ENCODE measurements at regions not wholly inside any gene's neighbourhood (a gene's known extent, or its start where the extent isn't known, plus 50 kb on each side); places are given as distances from the start of the nearest gene placed in this dataset.

- Histone ChIP-seq H3K4me1 (ENCODE audit: control insufficient read depth, insufficient read depth, low read length) (peaks cover 1% of the 10 kb centered on the region), H3K27ac (ENCODE audit: low read length) (no peak overlapping the region), H3K27me3 (ENCODE audit: control insufficient read depth, insufficient read depth) (no peaks in the 10 kb centered on the region), H3K4me3 (ENCODE audit: low read length) (no peak overlapping the region), H3K9me3 (ENCODE audit: control insufficient read depth, low read length) (no peaks in the 10 kb centered on the region)
- WGBS: 69% methylated on average over 2 of the region's 2 CpGs
- ATAC-seq (no peak), DNase-seq (no peak)
- intact Hi-C loops (cut with DNase I): no loop called here
Observed at GRCh38 chr16:65548470-65548869, 426.6 kb upstream of the CDH11 start.

GRCh38 chr16:65547772-65548446, 426.0 kb upstream of the CDH11 start:
- no peak overlapping the region for H3K4me3 ChIP-seq (ENCODE audit: low read length)
- H3K9me3 ChIP-seq (ENCODE audit: control insufficient read depth, low read length): no peaks in the 10 kb centered on the region
- ATAC-seq: peak; percentile 28 to 32
- intact Hi-C loops (cut with DNase I): no loop called here
- no peak for DNase-seq
- H3K4me1 ChIP-seq (ENCODE audit: control insufficient read depth, insufficient read depth, low read length): peaks cover 1% of the 10 kb centered on the region
- no peaks in the 10 kb centered on the region for H3K27me3 ChIP-seq (ENCODE audit: control insufficient read depth, insufficient read depth)
- WGBS: 28% methylated on average over 7 of the region's 7 CpGs
- no peak overlapping the region for H3K27ac ChIP-seq (ENCODE audit: low read length)

DNA sequence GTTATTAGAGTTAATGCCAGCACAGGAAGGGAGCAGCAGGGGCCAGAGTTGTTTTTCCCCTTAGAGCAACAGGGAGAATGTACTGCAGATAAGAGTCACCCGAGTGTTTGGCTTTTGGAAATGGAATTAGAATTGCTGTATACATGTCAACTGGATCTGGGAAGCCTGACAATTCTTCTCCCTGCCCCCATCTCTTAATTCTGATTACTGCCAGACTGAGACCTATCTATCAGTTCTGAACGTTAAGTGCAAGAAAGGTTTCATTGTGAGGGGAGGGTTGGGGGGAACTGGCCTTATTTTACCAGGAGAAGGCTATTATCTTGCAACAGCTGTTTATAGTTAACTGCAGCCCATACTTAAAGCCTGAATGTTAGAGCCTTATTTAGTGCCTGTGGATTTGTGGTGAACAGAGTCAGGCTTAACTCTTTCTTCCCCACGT, 424.5 kb upstream of the CDH11 start:
- WGBS: 4% methylated on average over 3 of the region's 3 CpGs

DNA sequence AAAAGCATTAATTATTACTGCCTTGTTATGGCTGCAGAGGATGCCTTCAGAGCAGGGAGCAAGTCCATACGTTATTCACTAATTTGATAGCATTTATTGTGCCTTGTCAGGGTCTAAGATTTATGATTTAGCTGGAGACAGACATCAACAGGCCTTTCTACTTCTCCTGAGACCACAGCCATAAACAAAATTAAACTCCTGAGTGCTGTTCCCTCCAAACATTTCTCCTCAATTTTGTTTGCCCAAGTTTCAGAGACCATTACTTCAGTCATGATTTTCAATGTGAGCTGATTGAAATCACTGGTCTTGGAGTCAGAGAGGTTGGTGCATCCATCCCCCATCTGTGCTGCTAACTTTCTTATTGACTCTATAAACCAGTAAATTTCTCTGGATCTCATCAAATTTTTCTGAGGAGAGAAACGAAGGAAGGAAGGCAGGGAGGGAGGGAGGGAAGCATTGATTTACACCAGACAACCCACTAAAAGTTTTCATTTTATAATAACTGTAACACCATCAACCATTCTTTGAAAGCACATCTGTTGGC, 423.6 kb upstream of the CDH11 start:
- 68% methylated on average over 2 of the region's 2 CpGs for WGBS
- no peak for DNase-seq
- Histone ChIP-seq H3K27ac (ENCODE audit: low read length) (no peak overlapping the region), H3K9me3 (ENCODE audit: control insufficient read depth, low read length) (no peaks in the 10 kb centered on the region), H3K4me1 (ENCODE audit: control insufficient read depth, insufficient read depth, low read length) (peaks cover 1% of the 10 kb centered on the region), H3K4me3 (ENCODE audit: low read length) (no peak overlapping the region), H3K27me3 (ENCODE audit: control insufficient read depth, insufficient read depth) (no peaks in the 10 kb centered on the region)
- no peak for ATAC-seq
- intact Hi-C loops (cut with DNase I): no loop called here

More for the DNA sequence above, 424.5 kb upstream of the CDH11 start:
- peaks cover 1% of the 10 kb centered on the region for H3K4me1 ChIP-seq (ENCODE audit: control insufficient read depth, insufficient read depth, low read length)
- H3K9me3 ChIP-seq (ENCODE audit: control insufficient read depth, low read length): no peaks in the 10 kb centered on the region
- no peak for DNase-seq
- H3K27me3 ChIP-seq (ENCODE audit: control insufficient read depth, insufficient read depth): no peaks in the 10 kb centered on the region
- H3K4me3 ChIP-seq (ENCODE audit: low read length): no peak overlapping the region
- no peak overlapping the region for H3K27ac ChIP-seq (ENCODE audit: low read length)
- intact Hi-C loops (cut with DNase I): no loop called here
- ATAC-seq: peak; percentile 77 to 87

DNA sequence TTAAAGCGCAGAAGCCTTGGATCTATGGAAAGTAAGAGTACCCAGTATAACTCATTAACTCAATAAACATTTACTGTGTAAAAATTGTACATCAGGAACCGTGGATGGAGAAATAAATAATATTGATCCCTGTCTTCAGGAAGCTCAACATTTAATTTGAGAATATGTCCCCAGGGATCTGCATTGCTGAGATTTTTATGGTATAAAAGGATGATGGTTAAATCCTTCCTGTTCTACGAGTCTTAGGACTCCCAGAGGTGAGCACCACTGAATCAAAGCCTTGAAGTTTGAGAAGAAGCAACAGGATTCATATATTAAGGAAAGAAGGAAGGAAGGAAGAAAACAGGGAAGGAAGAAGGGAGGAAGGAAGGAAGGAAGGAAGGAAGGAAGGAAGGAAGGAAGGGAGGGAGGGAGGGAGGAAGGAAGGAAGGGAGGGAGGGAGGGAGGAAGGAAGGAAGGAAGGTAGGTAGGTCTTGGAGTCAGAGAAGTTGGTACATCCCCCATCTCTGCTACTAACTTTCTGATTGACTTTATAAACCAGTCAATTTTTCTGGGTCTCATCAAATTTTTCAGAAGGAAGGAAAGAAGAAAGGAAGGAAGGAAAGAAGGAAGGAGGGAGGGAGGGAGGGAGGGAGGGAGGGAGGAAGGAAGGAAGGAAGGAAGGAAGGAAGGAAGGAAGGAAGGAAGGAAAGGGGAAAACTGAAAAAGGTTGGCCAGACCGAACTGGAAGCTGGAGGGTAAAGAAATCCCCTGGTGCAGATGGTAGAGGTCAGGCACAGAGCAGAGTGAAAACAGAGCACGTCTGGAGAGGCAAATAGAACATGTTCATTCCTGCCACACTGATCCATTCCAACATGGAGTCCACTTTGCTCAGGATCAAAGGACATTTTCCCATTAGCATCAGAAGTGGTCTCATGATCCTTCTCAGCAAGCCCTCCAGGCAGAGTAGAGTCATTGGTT, 422.2 kb upstream of the CDH11 start:
- ATAC-seq (no peak), DNase-seq (no peak)
- Histone ChIP-seq H3K27ac (ENCODE audit: low read length) (no peak overlapping the region), H3K9me3 (ENCODE audit: control insufficient read depth, low read length) (no peaks in the 10 kb centered on the region), H3K4me3 (ENCODE audit: low read length) (no peak overlapping the region), H3K27me3 (ENCODE audit: control insufficient read depth, insufficient read depth) (no peaks in the 10 kb centered on the region), H3K4me1 (ENCODE audit: control insufficient read depth, insufficient read depth, low read length) (no peaks in the 10 kb centered on the region)
- WGBS: 87% methylated on average over 5 of the region's 5 CpGs
- intact Hi-C loops (cut with DNase I): no loop called here

- no peaks in the 10 kb centered on the region for H3K27me3 ChIP-seq (ENCODE audit: control insufficient read depth, insufficient read depth)
- no peaks in the 10 kb centered on the region for H3K9me3 ChIP-seq (ENCODE audit: control insufficient read depth, low read length)
- H3K27ac ChIP-seq (ENCODE audit: low read length): no peak overlapping the region
- WGBS: 86% methylated on average over 1 of the region's 1 CpG
- no peaks in the 10 kb centered on the region for H3K4me1 ChIP-seq (ENCODE audit: control insufficient read depth, insufficient read depth, low read length)
- ATAC-seq (no peak), DNase-seq (no peak)
- intact Hi-C loops (cut with DNase I): no loop called here
- H3K4me3 ChIP-seq (ENCODE audit: low read length): no peak overlapping the region
Observed at GRCh38 chr16:65541646-65542045, 419.8 kb upstream of the CDH11 start.

- Histone ChIP-seq H3K27ac (ENCODE audit: low read length) (no peak overlapping the region), H3K27me3 (ENCODE audit: control insufficient read depth, insufficient read depth) (no peaks in the 10 kb centered on the region), H3K4me1 (ENCODE audit: control insufficient read depth, insufficient read depth, low read length) (no peaks in the 10 kb centered on the region), H3K9me3 (ENCODE audit: control insufficient read depth, low read length) (no peaks in the 10 kb centered on the region), H3K4me3 (ENCODE audit: low read length) (no peak overlapping the region)
- intact Hi-C loops (cut with DNase I): no loop called here
- no peak for DNase-seq
- no peak for ATAC-seq
Observed at GRCh38 chr16:65540901-65541300, 419.0 kb upstream of the CDH11 start.

DNA sequence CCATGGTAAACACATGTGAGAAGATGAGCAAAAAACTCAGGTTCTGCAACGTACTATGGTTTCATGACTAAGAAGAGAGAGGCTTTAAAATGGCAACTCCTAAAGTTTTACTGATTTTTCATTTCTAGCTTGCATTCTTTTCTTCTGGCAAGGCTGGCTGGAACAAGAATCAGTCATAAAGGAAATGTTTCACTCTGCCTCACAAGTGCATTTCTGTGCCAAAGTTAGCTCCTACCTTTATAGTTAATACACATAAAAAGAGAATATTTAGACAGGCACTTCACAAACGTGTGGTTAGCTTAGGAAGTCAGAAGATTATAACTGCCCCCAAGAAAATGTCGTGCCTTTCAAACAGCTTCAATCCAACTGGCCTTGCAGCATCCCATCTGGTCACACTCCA, 417.1 kb upstream of the CDH11 start:
- WGBS: 49% methylated on average over 3 of the region's 3 CpGs
- H3K27me3 ChIP-seq (ENCODE audit: control insufficient read depth, insufficient read depth): no peaks in the 10 kb centered on the region
- no peaks in the 10 kb centered on the region for H3K9me3 ChIP-seq (ENCODE audit: control insufficient read depth, low read length)
- H3K27ac ChIP-seq (ENCODE audit: low read length): no peak overlapping the region
- H3K4me3 ChIP-seq (ENCODE audit: low read length): no peak overlapping the region
- no peak for ATAC-seq
- intact Hi-C loops (cut with DNase I): no loop called here
- no peaks in the 10 kb centered on the region for H3K4me1 ChIP-seq (ENCODE audit: control insufficient read depth, insufficient read depth, low read length)
- no peak for DNase-seq

DNA sequence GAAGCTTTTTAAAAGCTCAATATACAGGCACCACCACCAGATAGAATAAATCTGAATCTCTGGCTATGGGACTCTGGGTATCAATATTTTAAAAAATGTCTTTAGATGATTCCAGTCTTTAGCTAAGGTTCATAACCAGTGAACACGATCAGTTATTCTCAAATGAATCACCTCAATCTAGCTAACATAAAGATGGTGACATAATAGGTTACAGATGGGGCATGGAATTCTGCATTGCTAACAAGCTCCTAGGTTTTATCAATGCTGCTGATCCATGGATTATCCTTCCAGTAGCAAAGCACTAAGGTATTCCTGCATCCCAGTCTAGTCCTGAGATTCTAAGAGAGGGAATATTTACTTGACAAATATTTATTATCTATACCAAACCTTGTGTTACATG, 415.5 kb upstream of the CDH11 start:
- no peak overlapping the region for H3K4me3 ChIP-seq (ENCODE audit: low read length)
- ATAC-seq (no peak), DNase-seq (no peak)
- WGBS: 78% methylated on average over 1 of the region's 1 CpG
- no peaks in the 10 kb centered on the region for H3K27me3 ChIP-seq (ENCODE audit: control insufficient read depth, insufficient read depth)
- intact Hi-C loops (cut with DNase I): no loop called here
- H3K9me3 ChIP-seq (ENCODE audit: control insufficient read depth, low read length): no peaks in the 10 kb centered on the region
- H3K27ac ChIP-seq (ENCODE audit: low read length): no peak overlapping the region
- H3K4me1 ChIP-seq (ENCODE audit: control insufficient read depth, insufficient read depth, low read length): no peaks in the 10 kb centered on the region

DNA sequence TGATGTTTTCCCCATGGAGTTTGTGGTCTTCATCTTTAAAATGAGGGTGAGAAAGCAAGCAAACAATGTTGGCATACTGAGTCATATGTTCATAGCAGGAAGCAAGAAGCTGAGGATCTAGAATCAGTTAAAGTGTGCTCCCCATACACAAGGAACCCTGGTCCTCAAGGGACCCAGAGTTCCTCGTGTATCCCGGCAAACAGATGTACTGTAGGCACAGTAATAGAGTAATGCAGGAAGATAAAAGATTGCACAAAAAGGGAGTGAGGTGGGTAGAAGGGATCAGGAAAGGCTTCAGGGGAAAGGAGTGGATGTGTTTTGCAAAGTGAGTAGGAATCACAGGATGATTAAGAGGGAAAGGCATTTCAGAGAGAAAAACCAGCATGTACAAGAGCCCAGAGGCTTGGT, 412.3 kb upstream of the CDH11 start:
- H3K27me3 ChIP-seq (ENCODE audit: control insufficient read depth, insufficient read depth): no peaks in the 10 kb centered on the region
- H3K27ac ChIP-seq (ENCODE audit: low read length): no peak overlapping the region
- intact Hi-C loops (cut with DNase I): no loop called here
- ATAC-seq (no peak), DNase-seq (no peak)
- no peaks in the 10 kb centered on the region for H3K4me1 ChIP-seq (ENCODE audit: control insufficient read depth, insufficient read depth, low read length)
- 59% methylated on average over 2 of the region's 2 CpGs for WGBS
- H3K9me3 ChIP-seq (ENCODE audit: control insufficient read depth, low read length): no peaks in the 10 kb centered on the region
- H3K4me3 ChIP-seq (ENCODE audit: low read length): no peak overlapping the region

DNA sequence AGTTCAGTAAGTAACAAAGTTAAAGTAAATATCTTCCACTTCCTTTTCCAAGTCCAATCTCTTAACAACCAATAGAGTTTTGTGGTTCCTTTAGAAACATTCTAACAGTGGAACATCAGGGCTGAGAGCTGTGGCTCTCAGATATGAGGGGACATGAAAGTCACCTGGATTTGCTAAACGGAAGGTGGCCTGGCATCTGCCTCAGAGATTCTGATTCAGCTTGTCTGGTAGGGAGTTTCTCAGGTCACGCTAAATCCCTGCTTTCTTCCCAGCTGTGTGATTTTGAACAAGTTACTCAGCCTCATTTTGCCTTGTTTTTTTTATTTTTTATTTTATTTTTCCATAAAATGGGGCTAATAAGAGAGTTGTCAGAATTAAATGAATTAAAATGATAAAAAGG, 411.0 kb upstream of the CDH11 start:
- DNase-seq (no peak), ATAC-seq (no peak)
- Histone ChIP-seq H3K27ac (ENCODE audit: low read length) (no peak overlapping the region), H3K9me3 (ENCODE audit: control insufficient read depth, low read length) (no peaks in the 10 kb centered on the region), H3K4me3 (ENCODE audit: low read length) (no peak overlapping the region), H3K27me3 (ENCODE audit: control insufficient read depth, insufficient read depth) (no peaks in the 10 kb centered on the region), H3K4me1 (ENCODE audit: control insufficient read depth, insufficient read depth, low read length) (no peaks in the 10 kb centered on the region)
- 75% methylated on average over 2 of the region's 2 CpGs for WGBS
- intact Hi-C loops (cut with DNase I): no loop called here
